Osteoblast (primary cell): ENCODE measurements at regions not wholly inside any gene's neighbourhood (a gene's known extent, or its start where the extent isn't known, plus 50 kb on each side); places are given as distances from the start of the nearest gene placed in this dataset.

ENCODE experiments used
- DNase-seq: peaks from one replicate; pipeline ENCODE4 v3.0.0; 2011; ENCODE audit warnings: low spot score, mixed read lengths; ENCODE audit not compliant: insufficient read length; ENCODE audit errors: missing footprints
- H2AFZ ChIP-seq: 2 replicates; pipeline ENCODE4 v1.6.0; 2011; ENCODE audit warnings: mild to moderate bottlenecking, low read length
- H3K27ac ChIP-seq: 2 replicates; pipeline ENCODE4 v1.5.1; 2011; ENCODE audit warnings: mild to moderate bottlenecking, low read depth, low read length, moderate library complexity
- H3K27me3 ChIP-seq: 2 replicates; pipeline ENCODE4 v1.6.0; 2012; ENCODE audit warnings: mild to moderate bottlenecking, control low read depth, inconsistent platforms, low read length, moderate library complexity; ENCODE audit not compliant: insufficient read depth
- H3K36me3 ChIP-seq: 2 replicates; pipeline ENCODE4 v1.5.1; 2011; ENCODE audit warnings: mild to moderate bottlenecking, low read length, control low read depth, moderate library complexity; ENCODE audit not compliant: insufficient read depth
- H3K4me1 ChIP-seq: 2 replicates; pipeline ENCODE4 v1.5.1; 2011; ENCODE audit warnings: mild to moderate bottlenecking, low read length, control low read depth, moderate library complexity; ENCODE audit not compliant: insufficient read depth
- H3K4me2 ChIP-seq: 2 replicates; pipeline ENCODE4 v1.6.0; 2011; ENCODE audit warnings: mild to moderate bottlenecking, low read length; ENCODE audit not compliant: insufficient read depth
- H3K4me3 ChIP-seq: fragments of 200-600 bp; sonication (generic); 3 replicates; pipeline ENCODE4 v1.5.1; 2012; ENCODE audit warnings: mild to moderate bottlenecking, low read length, inconsistent platforms; ENCODE audit not compliant: insufficient read depth
- H3K79me2 ChIP-seq: 2 replicates; pipeline ENCODE4 v1.6.0; 2012; ENCODE audit warnings: mild to moderate bottlenecking, low read length, control low read depth, inconsistent platforms; ENCODE audit not compliant: insufficient read depth
- H3K9me3 ChIP-seq: 2 replicates; pipeline ENCODE4 v1.5.1; 2011; ENCODE audit warnings: low read depth, low read length, control low read depth
- H4K20me1 ChIP-seq: 2 replicates; pipeline ENCODE4 v1.6.0; 2012; ENCODE audit warnings: mild to moderate bottlenecking, low read length, control low read depth; ENCODE audit not compliant: insufficient read depth
- TF ChIP-seq, protein P1 (sequence below): IDR thresholded peaks from 2 replicates; pipeline ENCODE4 v1.5.1; 2011; ENCODE audit warnings: mild to moderate bottlenecking, low read depth, low read length, moderate library complexity; ENCODE audit errors: extremely low read depth

GRCh38 chr5:12022444-12022843, 118.2 kb upstream of the CTNND2 start:
- H3K79me2 ChIP-seq, result no peaks in the 10 kb centered on the region
- H3K9me3 ChIP-seq, result no peaks in the 10 kb centered on the region
- no peak overlapping the region for H3K4me3 ChIP-seq
- no peak overlapping the region for H2AFZ ChIP-seq
- DNase-seq, result no peak
- H3K4me1 ChIP-seq, result no peaks in the 10 kb centered on the region
- TF ChIP-seq, protein P1, sequence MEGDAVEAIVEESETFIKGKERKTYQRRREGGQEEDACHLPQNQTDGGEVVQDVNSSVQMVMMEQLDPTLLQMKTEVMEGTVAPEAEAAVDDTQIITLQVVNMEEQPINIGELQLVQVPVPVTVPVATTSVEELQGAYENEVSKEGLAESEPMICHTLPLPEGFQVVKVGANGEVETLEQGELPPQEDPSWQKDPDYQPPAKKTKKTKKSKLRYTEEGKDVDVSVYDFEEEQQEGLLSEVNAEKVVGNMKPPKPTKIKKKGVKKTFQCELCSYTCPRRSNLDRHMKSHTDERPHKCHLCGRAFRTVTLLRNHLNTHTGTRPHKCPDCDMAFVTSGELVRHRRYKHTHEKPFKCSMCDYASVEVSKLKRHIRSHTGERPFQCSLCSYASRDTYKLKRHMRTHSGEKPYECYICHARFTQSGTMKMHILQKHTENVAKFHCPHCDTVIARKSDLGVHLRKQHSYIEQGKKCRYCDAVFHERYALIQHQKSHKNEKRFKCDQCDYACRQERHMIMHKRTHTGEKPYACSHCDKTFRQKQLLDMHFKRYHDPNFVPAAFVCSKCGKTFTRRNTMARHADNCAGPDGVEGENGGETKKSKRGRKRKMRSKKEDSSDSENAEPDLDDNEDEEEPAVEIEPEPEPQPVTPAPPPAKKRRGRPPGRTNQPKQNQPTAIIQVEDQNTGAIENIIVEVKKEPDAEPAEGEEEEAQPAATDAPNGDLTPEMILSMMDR, result no peak
- no peaks in the 10 kb centered on the region for H4K20me1 ChIP-seq
- no peak overlapping the region for H3K4me2 ChIP-seq
- no peaks in the 10 kb centered on the region for H3K27me3 ChIP-seq
- no peak overlapping the region for H3K27ac ChIP-seq
- no peaks in the 10 kb centered on the region for H3K36me3 ChIP-seq

DNA sequence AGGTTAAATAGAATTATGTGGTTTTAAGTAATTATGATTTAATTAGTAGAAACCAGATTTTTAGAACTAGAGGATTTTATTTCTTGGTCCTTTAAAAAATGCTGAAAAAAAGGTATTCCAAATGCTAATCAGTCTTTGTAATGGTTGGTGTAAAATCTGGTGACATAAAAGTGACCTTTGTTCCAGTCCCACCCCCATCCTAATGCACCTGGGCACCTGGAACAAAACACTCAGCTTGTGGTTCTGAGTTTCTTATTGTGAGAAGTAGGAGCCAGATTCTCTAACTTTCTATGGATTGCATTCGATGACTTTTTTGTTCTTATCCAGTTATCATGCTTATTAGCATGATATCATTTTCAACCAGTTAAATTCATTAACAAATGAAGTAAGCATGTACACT, 115.1 kb upstream of the CTNND2 start:
- Histone ChIP-seq H3K27me3 (no peaks in the 10 kb centered on the region), H4K20me1 (no peaks in the 10 kb centered on the region), H3K4me3 (no peak overlapping the region), H3K9me3 (no peaks in the 10 kb centered on the region), H2AFZ (no peak overlapping the region), H3K4me1 (no peaks in the 10 kb centered on the region), H3K27ac (no peak overlapping the region), H3K79me2 (no peaks in the 10 kb centered on the region), H3K4me2 (no peak overlapping the region), H3K36me3 (no peaks in the 10 kb centered on the region)
- TF ChIP-seq, protein P1, result no peak
- no peak for DNase-seq

GRCh38 chr5:12017007-12017406, 112.8 kb upstream of the CTNND2 start:
- no peaks in the 10 kb centered on the region for H3K79me2 ChIP-seq
- TF ChIP-seq, protein P1, result no peak
- no peaks in the 10 kb centered on the region for H4K20me1 ChIP-seq
- no peak overlapping the region for H3K4me3 ChIP-seq
- no peaks in the 10 kb centered on the region for H3K9me3 ChIP-seq
- no peaks in the 10 kb centered on the region for H3K36me3 ChIP-seq
- DNase-seq, result no peak
- H3K4me1 ChIP-seq, result no peaks in the 10 kb centered on the region
- no peak overlapping the region for H3K27ac ChIP-seq
- no peaks in the 10 kb centered on the region for H3K27me3 ChIP-seq
- no peak overlapping the region for H3K4me2 ChIP-seq
- no peak overlapping the region for H2AFZ ChIP-seq

- Histone ChIP-seq H3K27ac (no peak overlapping the region), H2AFZ (no peak overlapping the region), H3K27me3 (no peaks in the 10 kb centered on the region), H3K4me2 (no peak overlapping the region), H3K9me3 (no peaks in the 10 kb centered on the region), H3K79me2 (no peaks in the 10 kb centered on the region), H4K20me1 (no peaks in the 10 kb centered on the region), H3K36me3 (no peaks in the 10 kb centered on the region), H3K4me3 (no peak overlapping the region), H3K4me1 (no peaks in the 10 kb centered on the region)
- TF ChIP-seq, protein P1, result no peak
- no peak for DNase-seq
These were observed 112.0 kb upstream of the CTNND2 start for GRCh38 chr5:12016159-12016746.
